Germinal center (tissue), 1 donor: ENCODE measurements at regions not wholly inside any gene's neighbourhood (a gene's known extent, or its start where the extent isn't known, plus 50 kb on each side); places are given as distances from the start of the nearest gene placed in this dataset.
"Not testable (repeated sequence)": the region's sequence is repeated elsewhere in the genome, so short reads cannot be mapped to it uniquely, and the experiment has no call there.

Experiments used
- DNase-seq: peaks from one replicate; pipeline ENCODE4 v3.0.0; 2012; ENCODE audit warnings: mixed read lengths, low spot score

- no peak for DNase-seq
These were observed 459.4 kb downstream of the ETNK1 start for GRCh38 chr12:23084236-23084995.

- DNase-seq: no peak
These were observed 463.6 kb downstream of the ETNK1 start for GRCh38 chr12:23088594-23088993.

GRCh38 chr12:23093488-23093887 lies 468.5 kb downstream of the ETNK1 start:
- DNase-seq: no peak

DNA sequence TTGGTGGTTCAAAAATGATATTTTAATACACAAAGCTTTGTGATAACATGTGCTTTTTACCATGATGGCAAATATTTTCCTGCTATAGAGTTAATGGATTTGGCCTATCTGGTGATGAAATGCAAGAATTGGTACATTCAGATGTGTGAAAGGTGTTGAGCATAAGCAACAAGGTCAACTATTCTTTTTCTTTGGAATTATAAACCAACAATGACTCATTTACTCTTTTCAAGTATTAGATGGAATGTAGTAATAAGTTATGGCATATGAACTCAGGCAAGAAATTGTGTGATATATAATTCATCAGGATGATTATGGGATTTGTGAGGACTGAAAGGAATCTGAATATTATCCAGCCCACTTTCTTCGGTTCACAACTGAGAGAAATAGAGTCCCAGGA lies 471.4 kb downstream of the ETNK1 start:
- no peak for DNase-seq

- no peak for DNase-seq
These were observed 473.1 kb downstream of the ETNK1 start for GRCh38 chr12:23098110-23098509.

GRCh38 chr12:23098517-23098916 lies 473.5 kb downstream of the ETNK1 start:
- no peak for DNase-seq

DNA sequence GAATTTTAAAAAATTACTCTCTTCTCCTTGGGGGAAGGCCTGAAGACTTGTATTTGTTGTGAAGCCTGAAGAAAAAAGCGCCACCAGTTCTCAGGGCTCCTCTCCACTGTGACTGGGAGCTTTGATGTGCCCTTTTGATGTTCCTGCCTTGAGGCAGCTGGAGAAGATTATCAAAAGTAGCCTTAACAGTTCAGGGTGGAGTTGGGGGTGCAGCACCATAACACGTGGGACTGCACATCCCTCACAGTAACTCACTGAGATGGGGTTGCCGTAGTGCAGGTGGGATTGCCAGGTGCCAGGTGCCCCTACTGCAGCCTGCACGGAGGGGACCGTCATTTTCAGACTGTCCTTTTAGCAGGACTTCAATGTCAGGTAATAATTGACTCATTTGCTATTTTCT lies 474.1 kb downstream of the ETNK1 start:
- no peak for DNase-seq

DNA sequence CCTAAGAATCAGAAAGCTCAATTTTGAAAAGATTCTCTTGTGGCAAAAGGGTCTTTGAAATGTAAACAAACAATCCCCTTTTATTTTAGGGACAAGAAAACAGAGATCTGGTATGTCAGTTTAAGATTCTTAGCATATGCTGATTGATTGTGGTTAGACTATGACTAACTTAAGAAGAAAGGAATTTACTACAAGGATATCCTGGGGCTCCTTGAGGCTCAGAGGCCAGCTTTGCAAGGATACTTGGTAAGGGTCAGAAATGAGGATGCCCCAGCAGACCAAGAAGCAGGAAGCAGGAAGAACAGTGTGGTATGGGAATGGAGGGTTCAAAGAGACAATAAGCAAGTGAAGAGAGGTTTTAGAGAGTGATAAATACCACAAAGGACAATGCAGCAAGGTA lies 474.6 kb downstream of the ETNK1 start:
- no peak for DNase-seq

GRCh38 chr12:23108957-23109356 lies 484.0 kb downstream of the ETNK1 start:
- no peak for DNase-seq

GRCh38 chr12:23113781-23114180 lies 488.8 kb downstream of the ETNK1 start:
- DNase-seq: no peak

DNA sequence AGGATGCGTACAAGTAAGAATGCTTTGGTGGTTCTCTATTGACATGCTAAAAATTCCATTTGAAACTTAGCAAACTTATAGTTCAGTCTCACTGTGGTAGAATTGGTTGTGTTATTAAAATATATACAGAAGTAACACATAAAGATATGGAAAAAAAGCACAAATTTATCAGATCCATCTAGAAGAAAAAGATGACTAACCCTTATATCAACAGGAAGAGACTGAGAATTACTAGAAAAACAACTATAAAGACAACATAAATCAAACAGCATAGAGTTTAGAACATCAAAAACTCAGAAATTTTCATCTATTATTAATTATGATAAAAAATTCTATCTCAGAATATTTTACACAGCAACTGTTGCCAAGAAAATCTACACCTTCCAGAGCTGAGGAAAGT lies 491.0 kb downstream of the ETNK1 start:
- DNase-seq: no peak

DNA sequence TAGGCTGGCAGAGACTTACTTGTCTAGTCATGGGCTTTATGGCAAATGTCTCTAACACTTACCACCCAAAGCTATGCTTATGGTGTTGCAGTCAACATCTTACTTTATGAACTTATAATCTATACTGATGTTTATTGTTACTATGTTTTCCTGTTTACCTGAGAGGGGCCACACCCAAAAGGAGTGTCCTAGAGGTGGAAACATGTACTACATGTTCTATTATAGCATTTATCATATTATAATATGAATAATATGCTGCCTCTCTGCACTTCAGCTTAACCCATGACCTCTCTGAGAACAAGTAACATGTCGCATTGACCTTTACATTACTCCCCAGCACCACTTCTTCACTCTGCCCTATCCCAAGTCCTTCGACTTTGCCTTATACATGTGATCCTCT lies 501.8 kb downstream of the ETNK1 start:
- no peak for DNase-seq

DNA sequence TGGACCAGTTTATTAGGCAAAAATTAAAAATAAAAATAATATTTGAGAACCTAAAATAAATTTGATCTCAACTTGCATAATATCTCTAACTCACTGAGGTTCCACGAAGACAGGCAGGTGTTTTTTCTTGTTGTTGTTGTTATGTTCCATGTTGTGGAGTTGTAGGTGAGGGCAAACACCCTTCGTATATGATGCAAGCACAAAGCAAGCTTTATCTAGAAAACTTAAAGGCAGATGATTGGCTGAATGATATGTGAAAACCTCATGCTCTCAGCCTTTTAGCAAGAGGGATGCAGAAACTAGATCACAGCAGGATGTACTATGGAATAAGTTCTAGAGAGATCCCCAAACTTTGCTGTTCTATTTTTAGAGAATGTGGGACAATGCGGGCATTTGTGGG lies 502.7 kb downstream of the ETNK1 start:
- DNase-seq: no peak

GRCh38 chr12:23128462-23128861 lies 503.5 kb downstream of the ETNK1 start:
- DNase-seq: no peak

DNA sequence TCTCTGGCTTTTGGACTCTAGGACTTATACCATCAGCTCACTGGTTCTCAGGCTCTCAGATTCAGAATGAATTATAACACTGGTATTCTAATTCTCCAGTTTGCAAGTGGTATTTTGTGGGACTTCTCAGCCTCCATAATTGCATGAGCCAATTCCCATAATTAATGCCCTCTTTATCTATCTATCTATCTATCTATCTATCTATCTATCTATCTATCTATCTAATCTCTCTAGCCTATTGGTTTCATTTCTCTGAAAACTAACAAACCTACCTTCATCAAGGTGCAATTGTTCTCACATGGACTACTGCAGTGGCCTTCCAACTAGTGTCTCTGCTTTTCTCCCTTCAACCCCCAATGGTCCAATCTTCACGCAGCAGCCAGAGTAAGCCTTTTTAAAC lies 507.4 kb downstream of the ETNK1 start:
- no peak for DNase-seq

GRCh38 chr12:23133471-23133870 lies 508.5 kb downstream of the ETNK1 start:
- DNase-seq: no peak

- DNase-seq: no peak
These were observed 514.1 kb downstream of the ETNK1 start for GRCh38 chr12:23139026-23139425.

- no peak for DNase-seq
These were observed 515.7 kb downstream of the ETNK1 start for GRCh38 chr12:23140710-23141109.

GRCh38 chr12:23141335-23141734 lies 516.4 kb downstream of the ETNK1 start:
- no peak for DNase-seq

DNA sequence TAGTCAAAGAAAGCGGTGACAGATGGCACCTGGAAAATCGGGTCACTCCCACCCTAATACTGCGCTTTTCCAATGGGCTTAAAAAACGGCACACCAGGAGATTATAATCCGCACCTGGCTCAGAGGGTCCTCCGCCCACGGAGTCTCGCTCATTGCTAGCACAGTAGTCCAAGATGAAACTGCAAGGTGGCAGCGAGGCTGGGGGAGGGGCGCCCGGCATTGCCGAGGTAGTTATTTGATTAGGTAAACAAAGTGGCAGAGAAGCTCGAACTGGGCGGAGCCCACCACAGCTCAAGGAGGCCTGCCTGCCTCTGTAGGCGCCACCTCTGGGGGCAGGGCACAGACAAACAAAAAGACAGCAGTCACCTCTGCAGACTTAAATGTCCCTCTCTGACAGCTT lies 521.1 kb downstream of the ETNK1 start:
- DNase-seq: not testable (repeated sequence)

DNA sequence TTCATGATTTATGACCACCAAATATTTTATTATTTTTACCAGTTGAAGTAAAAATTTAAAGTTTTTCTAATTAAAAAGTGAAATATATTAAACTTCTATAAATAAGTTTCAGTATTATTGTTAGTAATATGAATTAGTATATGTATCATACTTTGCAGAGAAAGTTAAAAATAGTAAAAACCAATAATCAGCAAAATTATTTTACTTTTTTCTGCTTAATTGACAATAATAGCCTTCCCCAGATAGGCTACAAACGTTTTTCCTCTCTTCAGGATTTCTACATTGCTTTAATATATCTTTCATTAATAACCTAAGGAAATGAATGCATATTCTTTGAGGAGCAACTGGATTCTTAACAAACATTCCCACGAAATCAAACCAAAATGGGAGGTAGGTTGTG lies 543.5 kb downstream of the ETNK1 start:
- DNase-seq: no peak

- DNase-seq: no peak
These were observed 544.2 kb downstream of the ETNK1 start for GRCh38 chr12:23169012-23169695.

GRCh38 chr12:23169696-23170013 lies 544.7 kb downstream of the ETNK1 start:
- no peak for DNase-seq

- DNase-seq: no peak
These were observed 549.9 kb downstream of the ETNK1 start for GRCh38 chr12:23174917-23175316.
